Fibroblast of pulmonary artery (primary cell): ENCODE measurements at regions not wholly inside any gene's neighbourhood (a gene's known extent, or its start where the extent isn't known, plus 50 kb on each side); places are given as distances from the start of the nearest gene placed in this dataset.

Experiments used
- DNase-seq: peaks from one replicate; pipeline ENCODE4 v3.0.0-alpha.2; 2010; ENCODE audit warnings: low read depth
- H3K4me3 ChIP-seq: replicated peaks from 2 replicates; pipeline ENCODE4 v1.5.1; 2011; ENCODE audit warnings: low read depth, mild to moderate bottlenecking, control low read depth, low read length, moderate library complexity
- CTCF ChIP-seq: IDR thresholded peaks from 2 replicates; pipeline ENCODE4 v1.5.1; 2011; ENCODE audit warnings: mild to moderate bottlenecking, control low read depth, low read length, inconsistent platforms; ENCODE audit errors: missing control alignments

DNA sequence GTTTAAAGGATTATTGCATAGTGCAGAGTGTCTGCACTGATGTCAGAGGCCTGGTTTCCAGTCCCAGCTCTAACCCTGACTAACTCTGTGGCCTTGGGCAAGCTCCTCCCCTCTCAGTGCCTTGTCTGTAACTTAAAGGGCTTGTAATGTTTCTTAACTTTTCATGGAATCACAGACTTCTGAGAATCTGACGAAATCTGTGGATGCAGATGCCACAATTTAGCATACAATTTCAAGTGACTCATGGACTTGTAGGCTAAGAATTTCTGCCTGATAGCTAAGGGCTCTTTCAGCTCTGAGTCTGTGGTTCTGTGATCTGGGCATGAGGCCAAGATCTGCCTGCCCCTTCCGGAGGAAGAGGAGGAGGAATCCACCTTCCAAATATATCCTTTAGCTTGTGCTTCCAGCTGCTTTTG, 236.9 kb downstream of the AR start:
- no peak overlapping the region for H3K4me3 ChIP-seq
- peak; percentile 97 for DNase-seq
- TF ChIP-seq CTCF, result no peak

DNA sequence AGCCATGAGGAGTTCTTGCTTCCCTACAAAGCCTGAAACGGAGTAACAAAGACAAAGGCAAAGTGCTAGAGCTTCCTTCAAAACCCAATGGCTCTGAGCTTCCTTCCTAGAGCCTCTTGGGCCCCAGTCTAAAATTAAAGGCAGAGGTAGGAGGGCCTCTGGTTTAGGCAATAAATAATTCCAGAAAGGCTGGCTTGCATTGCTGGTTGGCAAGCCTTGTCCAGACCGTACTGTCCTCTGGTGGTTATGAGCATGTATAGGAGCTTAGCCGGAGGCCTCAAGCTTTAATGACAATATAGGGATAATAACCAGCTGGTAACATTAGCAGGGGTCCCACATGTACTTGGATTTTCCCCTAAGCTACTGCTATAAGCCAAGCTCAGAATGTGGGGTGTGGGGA, 237.3 kb downstream of the AR start:
- H3K4me3 ChIP-seq, result no peak overlapping the region
- DNase-seq, result no peak
- peak; percentile 71 for TF ChIP-seq CTCF

- TF ChIP-seq CTCF, result no peak
- H3K4me3 ChIP-seq, result no peak overlapping the region
- DNase-seq, result no peak
These were observed 240.9 kb downstream of the AR start for GRCh38 chrX:67784712-67785111.

DNA sequence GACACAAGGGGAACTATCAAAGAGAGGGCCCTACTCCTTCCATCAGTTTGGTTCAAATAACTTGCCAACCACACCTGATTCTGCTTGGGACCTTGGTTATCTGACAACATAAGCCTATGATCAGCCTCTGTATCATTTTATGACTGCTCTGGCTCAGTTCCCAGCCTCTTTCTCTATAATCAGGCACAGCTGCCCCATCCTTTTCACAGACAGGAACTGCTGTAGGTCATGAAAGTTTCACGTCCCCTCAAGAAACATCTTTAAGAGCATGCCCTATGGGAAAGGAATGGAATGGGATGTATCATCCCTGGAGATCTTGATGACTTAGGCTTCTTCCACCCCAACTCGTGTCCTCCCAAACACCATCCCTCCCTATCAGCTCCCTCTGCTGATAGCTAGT, 243.4 kb downstream of the AR start:
- H3K4me3 ChIP-seq, result no peak overlapping the region
- TF ChIP-seq CTCF, result no peak
- DNase-seq, result no peak

GRCh38 chrX:67789536-67789935, 245.7 kb downstream of the AR start:
- no peak overlapping the region for H3K4me3 ChIP-seq
- no peak for TF ChIP-seq CTCF
- DNase-seq, result no peak
